ENCODE measurements at regions not wholly inside any gene's neighbourhood (a gene's known extent, or its start where the extent isn't known, plus 50 kb on each side); places are given as distances from the start of the nearest gene placed in this dataset.

DNA sequence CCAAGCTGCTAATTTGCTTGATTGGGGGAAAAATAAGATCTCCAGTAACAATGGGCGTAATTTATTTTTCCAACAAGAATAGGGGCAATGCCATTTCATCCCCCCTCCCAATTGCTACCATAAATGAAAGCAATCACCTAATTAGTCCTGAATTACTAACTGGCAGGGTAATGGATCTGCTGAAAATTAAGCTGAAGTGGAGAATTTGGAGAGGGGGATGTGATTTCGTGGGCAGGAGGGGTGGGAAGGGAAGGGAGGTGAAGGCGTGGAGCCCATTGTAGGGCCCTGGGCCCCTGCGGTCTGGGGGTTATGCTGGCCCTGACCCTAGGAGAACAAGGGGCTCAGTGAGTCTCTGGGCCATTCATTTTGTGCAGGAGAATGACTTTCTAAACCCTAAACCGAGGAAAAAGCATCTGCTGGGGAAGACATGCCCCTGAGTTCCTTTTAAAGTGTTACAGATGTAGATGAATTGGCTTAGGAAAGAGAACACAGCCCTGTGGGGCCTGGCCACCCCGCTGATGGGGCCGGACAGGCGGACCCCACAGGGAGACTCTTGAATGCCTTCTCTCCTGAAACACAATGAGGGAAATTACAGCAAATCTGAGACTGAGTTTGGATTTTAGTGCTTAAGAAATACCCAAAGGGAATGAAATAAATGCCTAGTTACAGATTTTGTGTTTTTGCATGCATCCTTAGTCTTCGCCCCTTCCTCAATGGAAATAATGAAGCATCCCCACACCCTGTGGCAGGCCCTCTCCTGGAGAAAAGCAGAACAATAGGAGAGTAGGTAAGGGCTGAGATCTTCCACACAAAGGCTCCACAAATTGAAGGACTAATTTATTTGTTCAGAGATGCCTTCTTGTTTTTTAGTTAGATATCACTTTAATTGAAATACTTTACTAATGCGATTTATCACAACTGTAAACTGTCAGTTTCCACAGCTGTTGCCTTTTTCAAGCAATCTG is 143.2 kb downstream of the PSAT1 start:
- DNase-seq (ENCODE audit: low read depth, low spot score): no peak
- H2AFZ ChIP-seq (ENCODE audit: low read depth, low read length): no peak overlapping the region
- dilution Hi-C loops (cut with MboI; ENCODE audit: extremely low pct_ligation_motif_present, low sequenced_read_pairs): no loop called here
- no peak overlapping the region for H3K4me2 ChIP-seq (ENCODE audit: insufficient read depth, low read length)
- H3K4me1 ChIP-seq (ENCODE audit: control insufficient read depth, extremely low read depth, insufficient read depth, low read length): no peaks in the 10 kb centered on the region
- no TSS peak for BruUV-seq (replicated peaks)
- no peaks in the 10 kb centered on the region for H3K79me2 ChIP-seq (ENCODE audit: control insufficient read depth, insufficient read depth, low read length)
- no peak overlapping the region for H3K4me3 ChIP-seq (replicated peaks in 1 of 3; ENCODE audit: insufficient read depth in 1 of 3, low read depth in 1 of 3, low read length in 3 of 3)
- H3K9me1 ChIP-seq (replicated peaks; ENCODE audit: control insufficient read depth, extremely low read depth, insufficient read depth, low read length): no peaks in the 10 kb centered on the region
- no peaks in the 10 kb centered on the region for H4K20me1 ChIP-seq (replicated peaks; ENCODE audit: control insufficient read depth, extremely low read depth, insufficient read depth, low read length)
- H3K27me3 ChIP-seq (ENCODE audit: control insufficient read depth in 2 of 2, insufficient read depth in 2 of 2, low read length in 2 of 2): peaks cover 4 to 18% of the 10 kb centered on the region in 2 experiments
- no peak for TF ChIP-seq JUN (IDR thresholded peaks at IDR 0.05; ENCODE audit: borderline replicate concordance, insufficient read depth, insufficient read length, low read depth)
- TF ChIP-seq POLR2AphosphoS5 (IDR thresholded peaks at IDR 0.05; ENCODE audit: insufficient read depth, low read depth, low read length): no peak
- TF ChIP-seq GATA2 (IDR thresholded peaks at IDR 0.05; ENCODE audit: insufficient read depth, insufficient read length, low read depth, low read length): no peak
- TF ChIP-seq MAX (IDR thresholded peaks at IDR 0.05; ENCODE audit: insufficient read depth, insufficient read length): no peak
- TF ChIP-seq, protein P1, sequence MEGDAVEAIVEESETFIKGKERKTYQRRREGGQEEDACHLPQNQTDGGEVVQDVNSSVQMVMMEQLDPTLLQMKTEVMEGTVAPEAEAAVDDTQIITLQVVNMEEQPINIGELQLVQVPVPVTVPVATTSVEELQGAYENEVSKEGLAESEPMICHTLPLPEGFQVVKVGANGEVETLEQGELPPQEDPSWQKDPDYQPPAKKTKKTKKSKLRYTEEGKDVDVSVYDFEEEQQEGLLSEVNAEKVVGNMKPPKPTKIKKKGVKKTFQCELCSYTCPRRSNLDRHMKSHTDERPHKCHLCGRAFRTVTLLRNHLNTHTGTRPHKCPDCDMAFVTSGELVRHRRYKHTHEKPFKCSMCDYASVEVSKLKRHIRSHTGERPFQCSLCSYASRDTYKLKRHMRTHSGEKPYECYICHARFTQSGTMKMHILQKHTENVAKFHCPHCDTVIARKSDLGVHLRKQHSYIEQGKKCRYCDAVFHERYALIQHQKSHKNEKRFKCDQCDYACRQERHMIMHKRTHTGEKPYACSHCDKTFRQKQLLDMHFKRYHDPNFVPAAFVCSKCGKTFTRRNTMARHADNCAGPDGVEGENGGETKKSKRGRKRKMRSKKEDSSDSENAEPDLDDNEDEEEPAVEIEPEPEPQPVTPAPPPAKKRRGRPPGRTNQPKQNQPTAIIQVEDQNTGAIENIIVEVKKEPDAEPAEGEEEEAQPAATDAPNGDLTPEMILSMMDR (IDR thresholded peaks at IDR 0.05; ENCODE audit: extremely low read depth in 1 of 2, insufficient read depth in 1 of 2, low read depth in 1 of 2, low read length in 2 of 2): no peak
- no peak for TF ChIP-seq FOS (IDR thresholded peaks at IDR 0.05; ENCODE audit: borderline replicate concordance, insufficient read depth, low read length)
- H3K9me3 ChIP-seq (replicated peaks; ENCODE audit: control insufficient read depth, insufficient read depth, low read length): no peaks in the 10 kb centered on the region
- H3K27ac ChIP-seq (ENCODE audit: insufficient read depth, low read depth, low read length): no peak overlapping the region
- no peak overlapping the region for H3K9ac ChIP-seq (replicated peaks; ENCODE audit: extremely low read depth, insufficient read depth, low read length)
- ChIA-PET POLR2A (no interaction called here), CTCF (interaction anchor here (0.8 to 2.7 kb wide), 12 partner anchors 8 to 1736 kb away, joined by 3 to 15 read pairs (median 5); no protein-coding TSS in a partner anchor)
- intact Hi-C loops (cut with micrococcal nuclease): loop anchor here (1.0 to 2.0 kb wide), 3 partner anchors 695 to 1515 kb away; no protein-coding TSS in a partner anchor
- FAIRE-seq: no peak
- H3K36me3 ChIP-seq (ENCODE audit: control insufficient read depth in 2 of 2, extremely low read depth in 1 of 2, insufficient read depth in 2 of 2, low read length in 2 of 2): no peaks in the 10 kb centered on the region
